ENCODE measurements at regions not wholly inside any gene's neighbourhood (a gene's known extent, or its start where the extent isn't known, plus 50 kb on each side); places are given as distances from the start of the nearest gene placed in this dataset.

- Histone ChIP-seq H3K4me1 (peaks cover 4 to 5% of the 10 kb centered on the region in 2 donors), H3K27me3 (no peaks in the 10 kb centered on the region), H3K4me3 (no peak overlapping the region), H3K27ac (no peak overlapping the region), H3K9me3 (no peaks in the 10 kb centered on the region), H3K36me3 (no peaks in the 10 kb centered on the region)
- DNase-seq (ENCODE audit: low spot score in 2 of 2), result no peak
- TF ChIP-seq CTCF (IDR thresholded peaks at IDR 0.05) (no peak), POLR2AphosphoS5 (IDR thresholded peaks at IDR 0.05) (no peak), POLR2A (IDR thresholded peaks at IDR 0.05) (no peak)
- intact Hi-C loops (cut with DNase I; ENCODE audit: low total_unique reads), result no loop called here
Observed at GRCh38 chr6:41441598-41442351, 104.4 kb upstream of the FOXP4 start.

GRCh38 chr6:41442352-41442672 is 103.9 kb upstream of the FOXP4 start:
- Histone ChIP-seq H3K36me3 (no peaks in the 10 kb centered on the region), H3K4me1 (peaks cover 4 to 5% of the 10 kb centered on the region in 2 donors), H3K4me3 (no peak overlapping the region), H3K27ac (no peak overlapping the region), H3K9me3 (no peaks in the 10 kb centered on the region), H3K27me3 (no peaks in the 10 kb centered on the region)
- TF ChIP-seq POLR2AphosphoS5 (IDR thresholded peaks at IDR 0.05), result no peak
- TF ChIP-seq CTCF (IDR thresholded peaks at IDR 0.05), result no peak
- TF ChIP-seq POLR2A (IDR thresholded peaks at IDR 0.05), result no peak
- intact Hi-C loops (cut with DNase I; ENCODE audit: low total_unique reads), result no loop called here
- no peak for DNase-seq (ENCODE audit: low spot score in 2 of 2)

GRCh38 chr6:41442800-41443501 is 103.2 kb upstream of the FOXP4 start:
- Histone ChIP-seq H3K27ac (peak overlapping the region; percentile 60 to 78), H3K4me3 (peak overlapping the region in 2 of 3 donors; percentile 36 to 55), H3K27me3 (no peaks in the 10 kb centered on the region), H3K9me3 (no peaks in the 10 kb centered on the region), H3K4me1 (peaks cover 4 to 5% of the 10 kb centered on the region in 2 donors), H3K36me3 (no peaks in the 10 kb centered on the region)
- DNase-seq (ENCODE audit: low spot score in 2 of 2), result peak in 1 of 2 donors; percentile 38
- intact Hi-C loops (cut with DNase I; ENCODE audit: low total_unique reads), result no loop called here
- TF ChIP-seq POLR2AphosphoS5 (IDR thresholded peaks at IDR 0.05) (no peak), CTCF (IDR thresholded peaks at IDR 0.05) (peak in 1 of 3 donors; percentile 15)

- no peak for DNase-seq (ENCODE audit: low spot score in 2 of 2)
- no peaks in the 10 kb centered on the region for H3K36me3 ChIP-seq
- no peak for TF ChIP-seq POLR2AphosphoS5 (IDR thresholded peaks at IDR 0.05)
- no peak for TF ChIP-seq CTCF (IDR thresholded peaks at IDR 0.05)
- no peak for TF ChIP-seq POLR2A (IDR thresholded peaks at IDR 0.05)
- intact Hi-C loops (cut with DNase I; ENCODE audit: low total_unique reads), result no loop called here
- H3K27ac ChIP-seq, result peak overlapping the region; percentile 60 to 78
- no peaks in the 10 kb centered on the region for H3K27me3 ChIP-seq
- no peaks in the 10 kb centered on the region for H3K9me3 ChIP-seq
- peak overlapping the region in 2 of 3 donors; percentile 36 to 55 for H3K4me3 ChIP-seq
- peaks cover 4 to 5% of the 10 kb centered on the region in 2 donors for H3K4me1 ChIP-seq
Observed at GRCh38 chr6:41443616-41444525, 102.3 kb upstream of the FOXP4 start.
